HepG2 (cell line): ENCODE measurements at regions not wholly inside any gene's neighbourhood (a gene's known extent, or its start where the extent isn't known, plus 50 kb on each side); places are given as distances from the start of the nearest gene placed in this dataset.

Experiments
- ATAC-seq: fragments of 200-7000 bp; cut with Tn5 transposase; 3 replicates; pipeline ENCODE4 v1.9.1; 2020; ENCODE audit warnings: mild to moderate bottlenecking, moderate library complexity
- BruUV-seq: library from RNA; stranded (reverse); fragments of 400-500 nt; replicated peaks from 2 replicates; lab custom pipeline; 2021; lab: Mats Ljungman, UMichigan
- CTCF ChIA-PET: fragments of 300-600 bp; formaldehyde crosslinking; extraction: SDS; loops from one replicate; lab custom pipeline; 2021; ENCODE audit warnings: low total read pairs, inconsistent platforms, low intra/inter-chr PET ratio; lab: Yijun Ruan, JAX
- POLR2A ChIA-PET: fragments of 350-600 bp; sonication (Branson Sonifier 250); formaldehyde crosslinking; loops from one replicate; lab custom pipeline; 2020; ENCODE audit warnings: antibody characterized with exemption, inconsistent platforms; lab: Yijun Ruan, JAX
- DNase-seq: peaks from one replicate; pipeline ENCODE4 v3.0.0-alpha.2; 2015; ENCODE audit warnings: low spot score
- FAIRE-seq: peaks from 3 replicates; lab custom pipeline; 2011; peaks lifted over from hg19 to GRCh38; lab: Jason Lieb, UNC
- H2AFZ ChIP-seq: one replicate; pipeline ENCODE4 v1.6.1; 2011; ENCODE audit warnings: low read length, inconsistent platforms
- H3K27ac ChIP-seq: fragments of 300-600 bp; 3 replicates; pipeline ENCODE4 v1.8.0; 2011; ENCODE audit warnings: mixed run types, mild to moderate bottlenecking, mixed read lengths, low read length, inconsistent platforms; ENCODE audit not compliant: insufficient read depth; ENCODE audit errors: extremely low read length
- H3K27me3 ChIP-seq, 2 experiments: fragments of 200-600 bp in 1 of 2; 2 replicates in 1 of 2; 3 replicates in 1 of 2; pipeline versions ENCODE4 v1.6.0 to v1.8.0; 2011; ENCODE audit warnings: low read length in 2 of 2, mild to moderate bottlenecking in 2 of 2, moderate library complexity in 2 of 2, inconsistent platforms in 1 of 2; ENCODE audit not compliant: insufficient read depth in 2 of 2, control insufficient read depth in 1 of 2
- H3K36me3 ChIP-seq, 2 experiments: fragments of 200-600 bp in 1 of 2; replicated peaks in 1 of 2; 2 replicates in 1 of 2; 3 replicates in 1 of 2; pipeline versions ENCODE4 v1.5.1 to v1.8.0; 2011; ENCODE audit warnings: low read length in 2 of 2, inconsistent platforms in 1 of 2; ENCODE audit not compliant: insufficient read depth in 2 of 2, control insufficient read depth in 1 of 2
- H3K4me1 ChIP-seq: 2 replicates; pipeline ENCODE4 v1.5.1; 2012; ENCODE audit warnings: low read length, inconsistent platforms; ENCODE audit not compliant: insufficient read depth
- H3K4me2 ChIP-seq: 2 replicates; pipeline ENCODE4 v1.6.0; 2011; ENCODE audit warnings: low read depth, low read length, inconsistent platforms
- H3K4me3 ChIP-seq, 3 experiments: fragments of 200-600 bp in 1 of 3; sonication (generic), shearing (Covaris generic) in 1 of 3; replicated peaks in 1 of 3; 2 replicates each; pipeline ENCODE4 v1.5.1; 2011 to 2016; ENCODE audit warnings: low read length in 3 of 3, inconsistent platforms in 2 of 3, low read depth in 2 of 3, mild to moderate bottlenecking in 2 of 3, control low read depth in 1 of 3, mixed read lengths in 1 of 3; ENCODE audit not compliant: insufficient read depth in 1 of 3
- H3K79me2 ChIP-seq: one replicate; pipeline ENCODE4 v1.6.1; 2011; ENCODE audit warnings: low read length, inconsistent platforms; ENCODE audit not compliant: insufficient read depth
- H3K9ac ChIP-seq: 2 replicates; pipeline ENCODE4 v1.6.0; 2011; ENCODE audit warnings: mild to moderate bottlenecking, low read depth, low read length, inconsistent platforms; ENCODE audit not compliant: insufficient read depth
- H3K9me3 ChIP-seq: 2 replicates; pipeline ENCODE4 v1.5.1; 2012; ENCODE audit warnings: mild to moderate bottlenecking, low read length
- H4K20me1 ChIP-seq: 2 replicates; pipeline ENCODE4 v1.6.0; 2011; ENCODE audit warnings: inconsistent platforms, mild to moderate bottlenecking, low read length, moderate library complexity; ENCODE audit not compliant: insufficient read depth
- ATM ChIP-seq: fragments of 450-650 bp; IDR thresholded peaks from 2 replicates; pipeline ENCODE4 v1.7.1; 2017; ENCODE audit warnings: mild to moderate bottlenecking, borderline replicate concordance
- CC2D1A ChIP-seq: sonication (generic); formaldehyde crosslinking; IDR thresholded peaks from 2 replicates; pipeline ENCODE4 v1.8.1; 2023; ENCODE audit warnings: mild to moderate bottlenecking, missing genetic modification reagents
- CREB1 ChIP-seq, 2 experiments: fragments of 450-650 bp in 1 of 2; IDR thresholded peaks; 2 replicates each; pipeline ENCODE4 v1.6.1; 2016 to 2017; ENCODE audit warnings: control low read depth in 1 of 2, mild to moderate bottlenecking in 1 of 2, missing compliant biosample characterization in 1 of 2, missing genetic modification characterization in 1 of 2
- HDAC6 ChIP-seq: fragments of 200-600 bp; sonication (generic); IDR thresholded peaks from 2 replicates; pipeline ENCODE4 v1.7.0; 2017; ENCODE audit warnings: mild to moderate bottlenecking, antibody characterized with exemption, low read length, low read depth
- IKZF1 ChIP-seq: fragments of 450-650 bp; IDR thresholded peaks from 2 replicates; pipeline ENCODE4 v1.7.1; 2016
- KAT8 ChIP-seq: IDR thresholded peaks from 2 replicates; pipeline ENCODE4 v1.6.1; 2016; ENCODE audit warnings: missing genetic modification reagents, missing compliant biosample characterization
- KLF9 ChIP-seq: IDR thresholded peaks from 2 replicates; pipeline ENCODE4 v1.6.1; 2016; ENCODE audit warnings: low read depth
- LCORL ChIP-seq, 2 experiments: fragments of 450-650 bp in 1 of 2; sonication (generic) in 1 of 2; formaldehyde crosslinking in 1 of 2; IDR thresholded peaks; 2 replicates each; pipeline versions ENCODE4 v1.5.0 to v1.6.1; 2017 to 2020; ENCODE audit warnings: antibody characterized with exemption in 1 of 2, missing genetic modification reagents in 1 of 2
- NFE2 ChIP-seq: sonication (generic); formaldehyde crosslinking; IDR thresholded peaks from 2 replicates; pipeline ENCODE4 v1.4.0; 2020; ENCODE audit warnings: missing genetic modification reagents
- NFIC ChIP-seq: IDR thresholded peaks from 2 replicates; pipeline ENCODE4 v1.6.1; 2012; ENCODE audit warnings: mild to moderate bottlenecking, low read length, inconsistent platforms
- POGZ ChIP-seq: sonication (generic); formaldehyde crosslinking; IDR thresholded peaks from 2 replicates; pipeline ENCODE4 v1.4.0; 2020; ENCODE audit warnings: mild to moderate bottlenecking, missing genetic modification reagents
- SAP130 ChIP-seq: IDR thresholded peaks from 2 replicates; pipeline ENCODE4 v1.6.1; 2016; ENCODE audit warnings: low read depth
- SMARCE1 ChIP-seq: fragments of 450-650 bp; IDR thresholded peaks from 2 replicates; pipeline ENCODE4 v1.6.1; 2017; ENCODE audit warnings: borderline replicate concordance
- SNRNP70 ChIP-seq: fragments of 200-400 bp; formaldehyde crosslinking; IDR thresholded peaks from 2 replicates; pipeline ENCODE4 v1.6.1; 2017; ENCODE audit warnings: mild to moderate bottlenecking, low read depth, low read length, moderate library complexity
- THAP11 ChIP-seq: IDR thresholded peaks from 2 replicates; pipeline ENCODE4 v1.6.1; 2016; ENCODE audit warnings: missing biosample characterization, missing genetic modification reagents
- ZC3H4 ChIP-seq: sonication (generic); formaldehyde crosslinking; IDR thresholded peaks from 2 replicates; pipeline ENCODE4 v1.4.0; 2020; ENCODE audit warnings: missing genetic modification reagents, borderline replicate concordance
- ZNF296 ChIP-seq: sonication (generic); formaldehyde crosslinking; conservative IDR thresholded peaks from 2 replicates; pipeline ENCODE4 v1.5.0; 2020; ENCODE audit warnings: mild to moderate bottlenecking, missing genetic modification reagents
- ZNF326 ChIP-seq: sonication (generic); formaldehyde crosslinking; IDR thresholded peaks from 2 replicates; pipeline ENCODE4 v1.4.0; 2020; ENCODE audit warnings: missing genetic modification reagents, borderline replicate concordance
- ZNF740 ChIP-seq: sonication (generic); formaldehyde crosslinking; IDR thresholded peaks from 2 replicates; pipeline ENCODE4 v1.4.0; 2020; ENCODE audit warnings: missing genetic modification reagents
- ZNF746 ChIP-seq: sonication (generic); formaldehyde crosslinking; IDR thresholded peaks from 2 replicates; pipeline ENCODE4 v1.8.0; 2022; ENCODE audit warnings: mild to moderate bottlenecking, missing genetic modification reagents
- WGBS: methylation state at CpG from one replicate; pipeline ENCODE4 v1.1.6; 2017; ENCODE audit warnings: low lambda C conversion rate; 5-methylcytosine and 5-hydroxymethylcytosine counted together
- in situ Hi-C: cut with HindIII; loops from 2 replicates; pipeline ENCODE4 v1.10.0; 2017; ENCODE audit warnings: low pct_unique_long_range_greater_than_20kb; ENCODE audit not compliant: extremely low pct_ligation_motif_present
- intact Hi-C: fragments of 100-400 bp; cut with micrococcal nuclease; formaldehyde crosslinking; loops from one replicate; pipeline ENCODE4 v1.10.0; 2022; ENCODE audit not compliant: unreplicated experiment
- TF ChIP-seq, protein P1 (sequence below): sonication (generic); formaldehyde crosslinking; IDR thresholded peaks from 2 replicates; pipeline ENCODE4 v1.8.0; 2023; ENCODE audit warnings: mild to moderate bottlenecking, missing genetic modification reagents
- TF ChIP-seq, protein P2 (sequence below): sonication (generic); formaldehyde crosslinking; IDR thresholded peaks from 2 replicates; pipeline ENCODE4 v1.4.0; 2020; ENCODE audit warnings: missing genetic modification reagents

GRCh38 chr18:46346213-46346612 is 242.0 kb downstream of the HAUS1 start (continued):
- no peak for TF ChIP-seq ZNF296
- no peak for TF ChIP-seq KLF9 (CRISPR knock-in tag)
- TF ChIP-seq POGZ (CRISPR knock-in tag), result no peak
- TF ChIP-seq ZC3H4 (CRISPR knock-in tag), result no peak
- TF ChIP-seq ATM, result no peak
- TF ChIP-seq, protein P1, sequence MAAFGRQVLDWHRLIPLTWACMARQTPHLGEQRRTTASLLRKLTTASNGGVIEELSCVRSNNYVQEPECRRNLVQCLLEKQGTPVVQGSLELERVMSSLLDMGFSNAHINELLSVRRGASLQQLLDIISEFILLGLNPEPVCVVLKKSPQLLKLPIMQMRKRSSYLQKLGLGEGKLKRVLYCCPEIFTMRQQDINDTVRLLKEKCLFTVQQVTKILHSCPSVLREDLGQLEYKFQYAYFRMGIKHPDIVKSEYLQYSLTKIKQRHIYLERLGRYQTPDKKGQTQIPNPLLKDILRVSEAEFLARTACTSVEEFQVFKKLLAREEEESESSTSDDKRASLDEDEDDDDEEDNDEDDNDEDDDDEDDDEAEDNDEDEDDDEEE (CRISPR knock-in tag), result no peak
- TF ChIP-seq SNRNP70, result no peak
- TF ChIP-seq SMARCE1, result no peak

DNA sequence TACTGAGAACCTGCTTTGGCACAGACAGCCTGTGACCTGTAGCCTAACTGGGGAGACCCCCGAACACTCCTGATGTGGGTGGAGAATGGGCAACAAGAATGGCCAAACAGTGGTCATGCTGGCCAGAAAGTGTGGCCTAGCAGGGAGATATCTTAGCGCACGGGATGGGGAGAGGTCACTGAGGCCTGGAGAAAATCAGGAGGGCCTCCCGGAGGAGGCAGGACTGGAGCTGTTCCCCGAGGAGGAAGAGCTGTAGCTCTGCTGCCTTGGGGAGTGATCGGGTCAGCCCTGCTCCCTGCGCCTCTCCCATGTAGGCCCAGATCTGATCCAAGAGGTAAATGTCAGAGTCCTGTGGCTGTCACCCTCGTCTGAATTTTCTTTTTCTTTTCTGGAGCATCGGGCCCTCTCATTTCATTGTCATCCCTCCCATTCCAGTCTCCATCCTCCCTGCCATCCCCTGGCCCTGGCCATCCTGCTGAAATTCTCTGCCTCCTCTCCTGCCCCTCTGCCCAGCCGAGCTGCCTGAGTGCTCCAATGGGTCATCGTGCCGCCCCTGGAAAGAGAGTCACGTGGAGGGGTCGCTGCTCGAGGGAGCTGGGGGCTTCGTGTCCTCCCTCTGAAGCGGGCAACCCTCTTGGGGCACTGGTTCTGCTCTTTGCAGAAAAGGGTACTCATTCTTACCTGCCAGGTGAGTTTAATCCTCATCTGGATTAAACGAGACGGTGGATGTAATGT is 242.9 kb downstream of the HAUS1 start:
- 43% methylated on average over 16 of the region's 19 CpGs for WGBS
- Histone ChIP-seq H3K4me1 (no peaks in the 10 kb centered on the region), H3K27ac (no peak overlapping the region), H3K79me2 (no peaks in the 10 kb centered on the region), H4K20me1 (no peaks in the 10 kb centered on the region), H3K9me3 (no peaks in the 10 kb centered on the region), H3K36me3 (no peaks in the 10 kb centered on the region), H3K4me3 (no peak overlapping the region), H3K27me3 (peaks cover 3 to 23% of the 10 kb centered on the region in 2 experiments; a peak in 4 of 5 replicates), H2AFZ (no peak overlapping the region), H3K4me2 (no peak overlapping the region), H3K9ac (no peak overlapping the region)
- in situ Hi-C loops, result no loop called here
- ATAC-seq (no peak), DNase-seq (no peak), FAIRE-seq (no peak)
- ChIA-PET POLR2A (no interaction called here), CTCF (no interaction called here)
- intact Hi-C loops, result no loop called here
- BruUV-seq, result no TSS peak
- TF ChIP-seq SAP130 (CRISPR knock-in tag), result no peak
- TF ChIP-seq IKZF1, result no peak
- no peak for TF ChIP-seq CC2D1A (CRISPR knock-in tag)
- no peak for TF ChIP-seq ZNF326 (CRISPR knock-in tag)
- TF ChIP-seq LCORL (IDR thresholded peaks at IDR 0.05), result no peak
- TF ChIP-seq LCORL (CRISPR knock-in tag; IDR thresholded peaks at IDR 0.05), result no peak
- TF ChIP-seq KAT8 (CRISPR knock-in tag), result no peak
- TF ChIP-seq HDAC6, result no peak
- no peak for TF ChIP-seq CREB1 (IDR thresholded peaks at IDR 0.05)
- TF ChIP-seq CREB1 (CRISPR knock-in tag; IDR thresholded peaks at IDR 0.05), result no peak
- no peak for TF ChIP-seq ZNF740 (CRISPR knock-in tag)
- TF ChIP-seq ZNF746 (CRISPR knock-in tag), result no peak
- TF ChIP-seq NFIC, result no peak
- TF ChIP-seq THAP11, result no peak
- TF ChIP-seq NFE2 (CRISPR knock-in tag), result no peak
- TF ChIP-seq, protein P2, sequence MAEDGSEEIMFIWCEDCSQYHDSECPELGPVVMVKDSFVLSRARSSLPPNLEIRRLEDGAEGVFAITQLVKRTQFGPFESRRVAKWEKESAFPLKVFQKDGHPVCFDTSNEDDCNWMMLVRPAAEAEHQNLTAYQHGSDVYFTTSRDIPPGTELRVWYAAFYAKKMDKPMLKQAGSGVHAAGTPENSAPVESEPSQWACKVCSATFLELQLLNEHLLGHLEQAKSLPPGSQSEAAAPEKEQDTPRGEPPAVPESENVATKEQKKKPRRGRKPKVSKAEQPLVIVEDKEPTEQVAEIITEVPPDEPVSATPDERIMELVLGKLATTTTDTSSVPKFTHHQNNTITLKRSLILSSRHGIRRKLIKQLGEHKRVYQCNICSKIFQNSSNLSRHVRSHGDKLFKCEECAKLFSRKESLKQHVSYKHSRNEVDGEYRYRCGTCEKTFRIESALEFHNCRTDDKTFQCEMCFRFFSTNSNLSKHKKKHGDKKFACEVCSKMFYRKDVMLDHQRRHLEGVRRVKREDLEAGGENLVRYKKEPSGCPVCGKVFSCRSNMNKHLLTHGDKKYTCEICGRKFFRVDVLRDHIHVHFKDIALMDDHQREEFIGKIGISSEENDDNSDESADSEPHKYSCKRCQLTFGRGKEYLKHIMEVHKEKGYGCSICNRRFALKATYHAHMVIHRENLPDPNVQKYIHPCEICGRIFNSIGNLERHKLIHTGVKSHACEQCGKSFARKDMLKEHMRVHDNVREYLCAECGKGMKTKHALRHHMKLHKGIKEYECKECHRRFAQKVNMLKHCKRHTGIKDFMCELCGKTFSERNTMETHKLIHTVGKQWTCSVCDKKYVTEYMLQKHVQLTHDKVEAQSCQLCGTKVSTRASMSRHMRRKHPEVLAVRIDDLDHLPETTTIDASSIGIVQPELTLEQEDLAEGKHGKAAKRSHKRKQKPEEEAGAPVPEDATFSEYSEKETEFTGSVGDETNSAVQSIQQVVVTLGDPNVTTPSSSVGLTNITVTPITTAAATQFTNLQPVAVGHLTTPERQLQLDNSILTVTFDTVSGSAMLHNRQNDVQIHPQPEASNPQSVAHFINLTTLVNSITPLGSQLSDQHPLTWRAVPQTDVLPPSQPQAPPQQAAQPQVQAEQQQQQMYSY (CRISPR knock-in tag), result no peak
